Trophoblast cell (in vitro differentiated cells and primary cell): ENCODE measurements at regions not wholly inside any gene's neighbourhood (a gene's known extent, or its start where the extent isn't known, plus 50 kb on each side); places are given as distances from the start of the nearest gene placed in this dataset.

Source experiments
- DNase-seq, 2 donors: peaks; one replicate each; pipeline ENCODE4 v3.0.0-alpha.2; 2016
- H2AFZ ChIP-seq: 2 replicates; pipeline ENCODE4 v1.6.1; 2013; ENCODE audit warnings: low read length, moderate library complexity, mild to moderate bottlenecking; ENCODE audit not compliant: insufficient read depth, poor library complexity
- H2AK5ac ChIP-seq: 2 replicates; pipeline ENCODE4 v1.6.1; 2013; ENCODE audit warnings: mild to moderate bottlenecking, low read length
- H2BK120ac ChIP-seq: 2 replicates; pipeline ENCODE4 v1.6.1; 2013; ENCODE audit warnings: low read length, mild to moderate bottlenecking, moderate library complexity; ENCODE audit not compliant: insufficient read depth, poor library complexity
- H2BK12ac ChIP-seq: 2 replicates; pipeline ENCODE4 v1.6.1; 2013; ENCODE audit warnings: mild to moderate bottlenecking, low read length, moderate library complexity
- H2BK5ac ChIP-seq: 2 replicates; pipeline ENCODE4 v1.6.1; 2013; ENCODE audit warnings: low read length, low read depth, moderate library complexity, mild to moderate bottlenecking; ENCODE audit not compliant: poor library complexity
- H3K14ac ChIP-seq: 2 replicates; pipeline ENCODE4 v1.6.1; 2013; ENCODE audit warnings: mild to moderate bottlenecking, low read length
- H3K18ac ChIP-seq: 2 replicates; pipeline ENCODE4 v1.6.1; 2013; ENCODE audit warnings: mild to moderate bottlenecking, low read length
- H3K23ac ChIP-seq: 2 replicates; pipeline ENCODE4 v1.6.1; 2013; ENCODE audit warnings: low read length
- H3K27ac ChIP-seq: 2 replicates; pipeline ENCODE4 v1.5.1; 2013; ENCODE audit warnings: low read depth, mild to moderate bottlenecking, inconsistent platforms, low read length, moderate library complexity
- H3K27me3 ChIP-seq: 2 replicates; pipeline ENCODE4 v1.6.1; 2013; ENCODE audit warnings: inconsistent platforms, mild to moderate bottlenecking, low read length, moderate library complexity; ENCODE audit not compliant: insufficient read depth
- H3K36me3 ChIP-seq, 2 experiments: 1 replicate in 1 of 2; 2 replicates in 1 of 2; pipeline ENCODE4 v1.6.1; 2013; ENCODE audit warnings: low read length in 2 of 2, mild to moderate bottlenecking in 2 of 2, moderate library complexity in 1 of 2; ENCODE audit not compliant: insufficient read depth in 2 of 2, control insufficient read depth in 1 of 2
- H3K4ac ChIP-seq: 2 replicates; pipeline ENCODE4 v1.6.1; 2013; ENCODE audit warnings: low read depth, mild to moderate bottlenecking, low read length, moderate library complexity
- H3K4me1 ChIP-seq, 2 experiments: 1 replicate in 1 of 2; 2 replicates in 1 of 2; pipeline ENCODE4 v1.6.1; 2013; ENCODE audit warnings: low read length in 2 of 2, mild to moderate bottlenecking in 2 of 2, moderate library complexity in 1 of 2; ENCODE audit not compliant: insufficient read depth in 2 of 2, control insufficient read depth in 1 of 2
- H3K4me2 ChIP-seq: 2 replicates; pipeline ENCODE4 v1.6.1; 2013; ENCODE audit warnings: inconsistent platforms, mild to moderate bottlenecking, low read length, moderate library complexity
- H3K4me3 ChIP-seq: 2 replicates; pipeline ENCODE4 v1.5.1; 2013; ENCODE audit warnings: mild to moderate bottlenecking, low read depth, low read length, inconsistent platforms
- H3K79me1 ChIP-seq: one replicate; pipeline ENCODE4 v1.6.1; 2013; ENCODE audit warnings: low read length
- H3K79me2 ChIP-seq: 2 replicates; pipeline ENCODE4 v1.6.1; 2013; ENCODE audit warnings: low read length, mild to moderate bottlenecking; ENCODE audit not compliant: control insufficient read depth, insufficient read depth, poor library complexity
- H3K9ac ChIP-seq: 2 replicates; pipeline ENCODE4 v1.6.1; 2013; ENCODE audit warnings: mild to moderate bottlenecking, low read length
- H3K9me3 ChIP-seq: 2 replicates; pipeline ENCODE4 v1.6.1; 2013; ENCODE audit warnings: low read depth, mild to moderate bottlenecking, control low read depth, inconsistent platforms, low read length; ENCODE audit not compliant: insufficient read depth
- H4K12ac ChIP-seq: 2 replicates; pipeline ENCODE4 v1.6.1; 2013; ENCODE audit warnings: low read depth, mild to moderate bottlenecking, low read length, moderate library complexity
- H4K8ac ChIP-seq: 2 replicates; pipeline ENCODE4 v1.6.1; 2013; ENCODE audit warnings: low read depth, mild to moderate bottlenecking, low read length, moderate library complexity
- H4K91ac ChIP-seq: one replicate; pipeline ENCODE4 v1.6.1; 2013; ENCODE audit warnings: low read depth, mild to moderate bottlenecking, low read length, moderate library complexity
- WGBS: extraction: QIAGEN DNeasy Blood & Tissue Kit; methylation state at CpG from one replicate; pipeline ENCODE4 v1.1.7; 2013; ENCODE audit warnings: missing lambda C conversion rate; ENCODE audit not compliant: insufficient read length, insufficient coverage; ENCODE audit errors: extremely low coverage; 5-methylcytosine and 5-hydroxymethylcytosine counted together

DNA sequence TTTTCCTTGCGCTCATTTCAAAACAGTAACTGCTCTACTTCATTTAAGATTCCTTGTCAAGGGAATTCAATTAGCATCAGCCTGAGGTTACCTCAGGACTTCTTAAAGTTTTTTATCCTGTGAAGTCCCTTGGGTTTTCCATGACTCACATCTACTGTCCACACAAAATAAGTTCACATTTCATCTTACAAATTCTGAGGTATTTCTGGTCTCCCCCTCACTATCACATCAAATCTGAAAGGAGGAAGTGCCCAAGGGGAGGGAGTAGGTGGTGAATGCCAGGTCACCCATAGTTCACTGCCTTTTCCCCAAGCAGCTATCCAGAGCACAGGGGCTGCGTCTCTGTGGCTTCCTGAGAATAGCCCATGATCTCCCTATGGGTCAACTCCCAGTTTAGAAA is 227.1 kb upstream of the NREP start:
- no peak overlapping the region for H3K27ac ChIP-seq
- no peaks in the 10 kb centered on the region for H3K79me1 ChIP-seq
- no peaks in the 10 kb centered on the region for H3K9me3 ChIP-seq
- H3K4me2 ChIP-seq, result no peak overlapping the region
- no peaks in the 10 kb centered on the region for H3K27me3 ChIP-seq
- no peak overlapping the region for H3K4me3 ChIP-seq
- no peak for DNase-seq
- no peak overlapping the region for H3K14ac ChIP-seq
- H2AK5ac ChIP-seq, result no peak overlapping the region
- no peak overlapping the region for H3K18ac ChIP-seq
- peaks cover 0 to 2% of the 10 kb centered on the region in 2 experiments for H3K4me1 ChIP-seq
- H3K36me3 ChIP-seq, result no peaks in the 10 kb centered on the region
- H2BK5ac ChIP-seq, result no peak overlapping the region
- H2BK12ac ChIP-seq, result no peak overlapping the region
- H3K9ac ChIP-seq, result no peak overlapping the region
- no peaks in the 10 kb centered on the region for H3K79me2 ChIP-seq
- H4K12ac ChIP-seq, result no peak overlapping the region
- H3K4ac ChIP-seq, result no peak overlapping the region
- H4K8ac ChIP-seq, result no peak overlapping the region
- H2AFZ ChIP-seq, result no peak overlapping the region
- H4K91ac ChIP-seq, result no peak overlapping the region
- no peak overlapping the region for H3K23ac ChIP-seq
- no peak overlapping the region for H2BK120ac ChIP-seq
- no CpG with 5 or more reads among the region's 2 CpGs for WGBS

DNA sequence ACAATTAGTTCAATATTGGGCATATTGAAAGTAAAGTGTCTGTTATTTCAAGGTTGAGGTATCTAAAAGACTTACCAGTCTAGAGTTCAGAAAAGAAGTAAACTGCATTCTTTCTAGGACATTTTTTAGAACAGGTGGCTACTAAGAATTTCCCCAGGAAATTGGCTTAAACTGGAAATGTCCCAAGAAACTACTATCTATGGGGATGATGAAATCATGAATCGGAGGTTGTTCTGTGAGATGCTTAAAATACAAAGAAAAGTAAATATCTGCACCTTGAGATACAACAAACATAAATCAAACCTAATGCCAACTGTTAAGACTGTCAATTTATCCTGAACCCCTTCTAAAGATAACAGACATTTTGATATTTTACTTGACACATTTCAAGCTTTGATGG is 226.5 kb upstream of the NREP start:
- Histone ChIP-seq H2BK12ac (no peak overlapping the region), H2AFZ (no peak overlapping the region), H3K27ac (no peak overlapping the region), H3K9me3 (no peaks in the 10 kb centered on the region), H4K8ac (no peak overlapping the region), H3K79me1 (no peaks in the 10 kb centered on the region), H3K4ac (no peak overlapping the region), H2AK5ac (no peak overlapping the region), H3K14ac (no peak overlapping the region), H3K36me3 (no peaks in the 10 kb centered on the region), H3K4me3 (no peak overlapping the region), H2BK120ac (no peak overlapping the region), H3K4me1 (peaks cover 0 to 2% of the 10 kb centered on the region in 2 experiments), H2BK5ac (no peak overlapping the region), H3K27me3 (no peaks in the 10 kb centered on the region), H3K4me2 (no peak overlapping the region), H3K23ac (no peak overlapping the region), H3K18ac (no peak overlapping the region), H4K12ac (no peak overlapping the region), H4K91ac (no peak overlapping the region), H3K79me2 (no peaks in the 10 kb centered on the region), H3K9ac (no peak overlapping the region)
- DNase-seq, result no peak
- WGBS, result no CpG with 5 or more reads among the region's 1 CpG

DNA sequence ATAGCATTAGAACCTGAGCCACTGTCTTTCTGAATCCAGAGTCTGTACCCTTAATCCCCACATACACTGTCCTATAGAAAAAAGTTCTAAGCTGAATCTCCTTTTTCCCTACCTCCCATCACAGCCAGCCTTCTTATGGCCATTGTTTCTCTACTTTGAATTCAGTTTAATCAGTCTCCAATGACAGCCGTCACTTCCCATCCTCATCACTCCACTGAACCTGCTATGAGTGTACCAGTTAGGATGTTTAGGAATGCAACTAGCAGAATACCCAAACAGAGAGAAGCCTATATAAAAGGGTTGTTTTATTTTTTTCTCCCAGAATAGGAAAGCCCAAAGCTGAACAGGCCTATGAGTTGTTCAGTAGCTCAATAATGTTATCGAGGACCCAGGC is 220.4 kb upstream of the NREP start:
- Histone ChIP-seq H2AK5ac (no peak overlapping the region), H2BK12ac (no peak overlapping the region), H3K9ac (no peak overlapping the region), H4K91ac (no peak overlapping the region), H3K18ac (no peak overlapping the region), H3K4me2 (no peak overlapping the region), H3K27me3 (no peaks in the 10 kb centered on the region), H2BK120ac (no peak overlapping the region), H3K4ac (no peak overlapping the region), H3K23ac (no peak overlapping the region), H3K4me1 (no peaks in the 10 kb centered on the region), H3K4me3 (no peak overlapping the region), H3K79me1 (no peaks in the 10 kb centered on the region), H2AFZ (no peak overlapping the region), H3K79me2 (no peaks in the 10 kb centered on the region), H3K27ac (no peak overlapping the region), H3K9me3 (no peaks in the 10 kb centered on the region), H3K14ac (no peak overlapping the region), H3K36me3 (no peaks in the 10 kb centered on the region), H4K12ac (no peak overlapping the region), H2BK5ac (no peak overlapping the region), H4K8ac (no peak overlapping the region)
- no peak for DNase-seq
- no CpG with 5 or more reads among the region's 2 CpGs for WGBS

DNA sequence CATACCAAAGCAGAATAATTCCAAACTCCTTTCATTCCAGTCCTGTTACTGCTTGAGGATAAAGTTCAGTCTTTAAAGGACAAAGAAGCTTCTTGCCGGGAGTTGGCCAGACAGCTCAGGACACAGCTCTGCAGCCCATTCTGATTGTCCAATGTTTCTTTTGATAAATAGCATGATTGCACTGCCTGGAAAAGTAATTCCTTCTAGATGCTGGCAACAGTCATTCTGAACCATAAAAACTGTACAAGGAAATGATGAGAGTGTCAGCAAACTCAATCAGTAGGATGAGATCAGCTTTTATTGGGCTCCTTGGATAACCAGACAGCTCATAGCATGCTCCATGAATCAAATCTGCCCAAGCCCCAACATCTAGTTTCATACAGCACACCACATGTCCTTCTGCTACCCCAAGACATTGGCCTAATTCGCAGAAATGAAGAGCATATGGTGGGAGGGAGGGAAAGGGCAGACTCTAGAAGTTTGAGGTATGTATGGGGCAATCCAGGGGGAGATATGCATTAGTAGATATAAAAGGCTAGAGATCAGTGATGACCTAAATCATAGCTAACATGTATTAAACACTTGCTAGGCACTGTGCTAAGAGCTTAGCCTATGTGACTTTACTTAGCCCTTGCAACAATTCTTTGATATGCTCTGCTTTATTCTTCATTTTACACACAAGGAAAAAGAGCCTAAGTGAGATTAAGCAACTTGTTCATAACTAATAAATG is 219.9 kb upstream of the NREP start:
- DNase-seq, result peak in 1 of 2 donors; percentile 44
- H3K79me1 ChIP-seq, result no peaks in the 10 kb centered on the region
- H3K9ac ChIP-seq, result no peak overlapping the region
- no peak overlapping the region for H3K4me2 ChIP-seq
- H3K36me3 ChIP-seq, result no peaks in the 10 kb centered on the region
- H2BK12ac ChIP-seq, result no peak overlapping the region
- H2BK5ac ChIP-seq, result no peak overlapping the region
- H4K91ac ChIP-seq, result no peak overlapping the region
- H4K12ac ChIP-seq, result no peak overlapping the region
- no CpG with 5 or more reads among the region's 2 CpGs for WGBS
- H2AK5ac ChIP-seq, result no peak overlapping the region
- H3K27ac ChIP-seq, result no peak overlapping the region
- H2BK120ac ChIP-seq, result no peak overlapping the region
- H2AFZ ChIP-seq, result no peak overlapping the region
- H4K8ac ChIP-seq, result no peak overlapping the region
- H3K9me3 ChIP-seq, result no peaks in the 10 kb centered on the region
- H3K27me3 ChIP-seq, result no peaks in the 10 kb centered on the region
- no peak overlapping the region for H3K14ac ChIP-seq
- H3K4me1 ChIP-seq, result no peaks in the 10 kb centered on the region
- no peak overlapping the region for H3K4me3 ChIP-seq
- H3K18ac ChIP-seq, result no peak overlapping the region
- H3K23ac ChIP-seq, result no peak overlapping the region
- H3K4ac ChIP-seq, result no peak overlapping the region
- H3K79me2 ChIP-seq, result no peaks in the 10 kb centered on the region
